GM21360 (cell line): ENCODE measurements at regions not wholly inside any gene's neighbourhood (a gene's known extent, or its start where the extent isn't known, plus 50 kb on each side); places are given as distances from the start of the nearest gene placed in this dataset.

Source experiments
- ATAC-seq: cut with Tn5 transposase; IDR thresholded peaks from one replicate; pipeline ENCODE4 v1.9.1; 2021; ENCODE audit warnings: mild to moderate bottlenecking, moderate library complexity; ENCODE audit not compliant: unreplicated experiment

- no peak for ATAC-seq
Observed at GRCh38 chr21:35853321-35854239, 206.7 kb downstream of the SETD4 start.

- no peak for ATAC-seq
Observed at GRCh38 chr21:35852820-35853219, 207.5 kb downstream of the SETD4 start.

GRCh38 chr21:35850542-35851103 lies 209.7 kb downstream of the SETD4 start:
- ATAC-seq = no peak

- no peak for ATAC-seq
Observed at GRCh38 chr21:35850029-35850428, 210.3 kb downstream of the SETD4 start.

- no peak for ATAC-seq
Observed at GRCh38 chr21:35849144-35849543, 211.2 kb downstream of the SETD4 start.

- no peak for ATAC-seq
Observed at GRCh38 chr21:35843911-35844667, 216.2 kb downstream of the SETD4 start.

- ATAC-seq = no peak
Observed at GRCh38 chr21:35840949-35841348, 219.4 kb downstream of the SETD4 start.

GRCh38 chr21:35840197-35840799 lies 220.0 kb downstream of the SETD4 start:
- ATAC-seq = no peak

GRCh38 chr21:35838987-35839763 lies 221.2 kb downstream of the SETD4 start:
- ATAC-seq = no peak

GRCh38 chr21:35838350-35838749 lies 222.0 kb downstream of the SETD4 start:
- no peak for ATAC-seq

- no peak for ATAC-seq
Observed at GRCh38 chr21:35833991-35834390, 226.3 kb downstream of the SETD4 start.

- ATAC-seq = no peak
Observed at GRCh38 chr21:35833388-35833787, 226.9 kb downstream of the SETD4 start.

- no peak for ATAC-seq
Observed at GRCh38 chr21:35831230-35831629, 229.1 kb downstream of the SETD4 start.

GRCh38 chr21:35829067-35829466 lies 231.3 kb downstream of the SETD4 start:
- no peak for ATAC-seq

GRCh38 chr21:35828161-35828560 lies 232.2 kb downstream of the SETD4 start:
- no peak for ATAC-seq

- ATAC-seq = no peak
Observed at GRCh38 chr21:35827004-35827403, 233.3 kb downstream of the SETD4 start.

- no peak for ATAC-seq
Observed at GRCh38 chr21:35825370-35826353, 234.7 kb downstream of the SETD4 start.

- no peak for ATAC-seq
Observed at GRCh38 chr21:35824136-35824535, 236.2 kb downstream of the SETD4 start.

- no peak for ATAC-seq
Observed at GRCh38 chr21:35819134-35819533, 241.2 kb downstream of the SETD4 start.
